ENCODE measurements at regions not wholly inside any gene's neighbourhood (a gene's known extent, or its start where the extent isn't known, plus 50 kb on each side); places are given as distances from the start of the nearest gene placed in this dataset.

- TF ChIP-seq CTCF (IDR thresholded peaks at IDR 0.05) = no peak
- TF ChIP-seq EZH2 (IDR thresholded peaks at IDR 0.05; ENCODE audit: borderline replicate concordance, insufficient read depth, low read depth, low read length, poor library complexity, severe bottlenecking) = no peak
These were observed 206.6 kb upstream of the PRR16 start for GRCh38 chr5:120257358-120257971.

Measured in B cell (primary cell).